Endothelial cell (in vitro differentiated cells): ENCODE measurements at regions not wholly inside any gene's neighbourhood (a gene's known extent, or its start where the extent isn't known, plus 50 kb on each side); places are given as distances from the start of the nearest gene placed in this dataset.
A peak's percentile ranks its signal among the peaks of the same experiment; 100 is the strongest.

Source experiments
- DNase-seq: peaks from one replicate; pipeline ENCODE4 v3.0.0; 2021; ENCODE audit warnings: low spot score
- H3K27ac Mint-ChIP-seq: one replicate; pipeline ENCODE4 v1.8.0; 2021; ENCODE audit warnings: mixed read lengths, inconsistent platforms; ENCODE audit not compliant: unreplicated experiment
- H3K27me3 Mint-ChIP-seq: one replicate; pipeline ENCODE4 v1.8.0; 2021; ENCODE audit warnings: mild to moderate bottlenecking, moderate library complexity, mixed read lengths, inconsistent platforms; ENCODE audit not compliant: unreplicated experiment
- H3K36me3 Mint-ChIP-seq: one replicate; pipeline ENCODE4 v1.8.0; 2021; ENCODE audit warnings: mild to moderate bottlenecking, low read depth, mixed read lengths, inconsistent platforms; ENCODE audit not compliant: unreplicated experiment
- H3K4me1 Mint-ChIP-seq: one replicate; pipeline ENCODE4 v1.8.0; 2021; ENCODE audit warnings: mild to moderate bottlenecking, mixed read lengths, inconsistent platforms; ENCODE audit not compliant: unreplicated experiment
- H3K4me3 Mint-ChIP-seq: one replicate; pipeline ENCODE4 v1.8.0; 2021; ENCODE audit warnings: mild to moderate bottlenecking, mixed read lengths, inconsistent platforms; ENCODE audit not compliant: unreplicated experiment
- H3K9me3 Mint-ChIP-seq: one replicate; pipeline ENCODE4 v1.8.0; 2021; ENCODE audit warnings: mixed read lengths, inconsistent platforms; ENCODE audit not compliant: unreplicated experiment
- CTCF ChIP-seq: fragments of 200-600 bp; sonication (generic); IDR thresholded peaks from one replicate; pipeline ENCODE4 v1.5.0; 2021; ENCODE audit warnings: antibody characterized with exemption; ENCODE audit not compliant: unreplicated experiment

GRCh38 chr14:56878766-56879165 is 68.5 kb upstream of the OTX2 start:
- H3K4me1 Mint-ChIP-seq, result no peaks in the 10 kb centered on the region
- no peak overlapping the region for H3K27ac Mint-ChIP-seq
- TF ChIP-seq CTCF, result no peak
- no peaks in the 10 kb centered on the region for H3K9me3 Mint-ChIP-seq
- DNase-seq, result no peak
- H3K27me3 Mint-ChIP-seq, result peaks cover 2% of the 10 kb centered on the region
- H3K36me3 Mint-ChIP-seq, result no peaks in the 10 kb centered on the region
- no peak overlapping the region for H3K4me3 Mint-ChIP-seq

GRCh38 chr14:56875104-56875675 is 64.9 kb upstream of the OTX2 start:
- H3K27me3 Mint-ChIP-seq, result peaks cover 2% of the 10 kb centered on the region
- DNase-seq, result no peak
- no peak for TF ChIP-seq CTCF
- H3K27ac Mint-ChIP-seq, result no peak overlapping the region
- H3K4me1 Mint-ChIP-seq, result no peaks in the 10 kb centered on the region
- no peaks in the 10 kb centered on the region for H3K36me3 Mint-ChIP-seq
- H3K9me3 Mint-ChIP-seq, result no peaks in the 10 kb centered on the region
- no peak overlapping the region for H3K4me3 Mint-ChIP-seq

- Mint-ChIP-seq H3K27me3 (peaks cover 2% of the 10 kb centered on the region), H3K27ac (no peak overlapping the region), H3K4me1 (no peaks in the 10 kb centered on the region), H3K4me3 (no peak overlapping the region), H3K9me3 (no peaks in the 10 kb centered on the region), H3K36me3 (no peaks in the 10 kb centered on the region)
- TF ChIP-seq CTCF, result peak; percentile 38
- DNase-seq, result peak; percentile 53
Measured at GRCh38 chr14:56874375-56874774, 64.1 kb upstream of the OTX2 start.

DNA sequence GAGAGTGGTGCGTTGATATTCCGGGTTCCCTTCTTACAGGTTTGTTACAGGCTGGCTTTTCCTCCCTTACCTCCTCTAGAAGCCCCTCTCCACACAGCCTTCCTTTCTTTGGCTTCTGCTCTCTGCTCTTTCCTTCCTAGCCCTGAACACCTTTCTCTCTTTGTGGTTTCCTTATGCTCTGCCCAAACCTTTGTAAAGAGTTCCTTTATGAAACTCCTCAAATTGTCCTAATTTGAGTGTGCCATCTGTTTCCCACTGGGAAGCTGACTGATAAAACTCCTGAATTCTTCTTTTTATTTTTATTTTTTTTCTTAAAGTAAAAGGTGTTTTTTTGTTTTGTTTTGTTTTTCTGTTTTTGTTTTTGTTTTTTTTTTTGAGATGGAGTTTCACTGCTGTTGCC is 60.1 kb upstream of the OTX2 start:
- no peak for TF ChIP-seq CTCF
- DNase-seq, result no peak
- Mint-ChIP-seq H3K4me1 (no peaks in the 10 kb centered on the region), H3K36me3 (no peaks in the 10 kb centered on the region), H3K9me3 (no peaks in the 10 kb centered on the region), H3K27ac (no peak overlapping the region), H3K4me3 (no peak overlapping the region), H3K27me3 (no peaks in the 10 kb centered on the region)

- Mint-ChIP-seq H3K27me3 (no peaks in the 10 kb centered on the region), H3K4me1 (no peaks in the 10 kb centered on the region), H3K36me3 (no peaks in the 10 kb centered on the region), H3K4me3 (no peak overlapping the region), H3K9me3 (no peaks in the 10 kb centered on the region), H3K27ac (no peak overlapping the region)
- no peak for DNase-seq
- no peak for TF ChIP-seq CTCF
Measured at GRCh38 chr14:56868660-56869059, 58.4 kb upstream of the OTX2 start.
